GM12878 (cell line): ENCODE measurements at regions not wholly inside any gene's neighbourhood (a gene's known extent, or its start where the extent isn't known, plus 50 kb on each side); places are given as distances from the start of the nearest gene placed in this dataset.
A peak's percentile ranks its signal among the peaks of the same experiment; 100 is the strongest.

Experiments used
- ATAC-seq: fragments of 200-7000 bp; cut with Tn5 transposase; 3 replicates; pipeline ENCODE4 v1.9.1; 2020; ENCODE audit warnings: mild to moderate bottlenecking, moderate library complexity
- BruUV-seq: library from RNA; stranded (reverse); fragments of 400-500 nt; replicated peaks from 2 replicates; lab custom pipeline; 2021; lab: Mats Ljungman, UMichigan
- CTCF ChIA-PET: fragments of 300-600 bp; sonication (Branson Sonifier 250); formaldehyde crosslinking; extraction: SDS; loops from one replicate; lab custom pipeline; 2021; ENCODE audit warnings: inconsistent platforms; lab: Yijun Ruan, JAX
- POLR2A ChIA-PET: fragments of 350-600 bp; formaldehyde crosslinking; extraction: SDS; loops from one replicate; lab custom pipeline; 2021; ENCODE audit warnings: inconsistent platforms; lab: Charles Lee
- RAD21 ChIA-PET: fragments of 300-600 bp; sonication (Branson Sonifier 250); formaldehyde crosslinking; loops from one replicate; lab custom pipeline; 2023; ENCODE audit warnings: antibody characterized with exemption; ENCODE audit not compliant: unreplicated experiment; lab: Charles Lee
- SMC1A ChIA-PET: fragments of 300-600 bp; sonication (Branson Sonifier 250); formaldehyde crosslinking; loops from one replicate; lab custom pipeline; 2023; ENCODE audit not compliant: unreplicated experiment, uncharacterized antibody; lab: Charles Lee
- DNase-seq: peaks from one replicate; pipeline ENCODE4 v3.0.0-alpha.2; 2011; ENCODE audit warnings: low read depth, low spot score
- FAIRE-seq: peaks from 3 replicates; lab custom pipeline; 2011; peaks lifted over from hg19 to GRCh38; lab: Jason Lieb, UNC
- H2AFZ ChIP-seq: 2 replicates; pipeline ENCODE4 v1.6.0; 2011; ENCODE audit warnings: low read depth, low read length, control low read depth; ENCODE audit not compliant: control insufficient read depth
- H3K27ac ChIP-seq: 2 replicates; pipeline ENCODE4 v1.5.1; 2011; ENCODE audit warnings: control low read depth; ENCODE audit not compliant: control insufficient read depth, insufficient read depth
- H3K27me3 ChIP-seq, 2 experiments: replicated peaks in 1 of 2; 2 replicates each; pipeline versions ENCODE4 v1.6.0 to v1.6.1; 2011; ENCODE audit warnings: low read length in 1 of 2; ENCODE audit not compliant: control insufficient read depth in 2 of 2, insufficient read depth in 2 of 2
- H3K36me3 ChIP-seq, 2 experiments: 2 replicates each; pipeline ENCODE4 v1.5.1; 2011; ENCODE audit warnings: low read length in 1 of 2; ENCODE audit not compliant: control insufficient read depth in 2 of 2, insufficient read depth in 2 of 2
- H3K4me1 ChIP-seq: 2 replicates; pipeline ENCODE4 v1.6.1; 2011; ENCODE audit warnings: mild to moderate bottlenecking, low read length, moderate library complexity, mixed read lengths; ENCODE audit not compliant: control insufficient read depth, insufficient read depth
- H3K4me2 ChIP-seq: 2 replicates; pipeline ENCODE4 v1.6.0; 2011; ENCODE audit warnings: control low read depth; ENCODE audit not compliant: control insufficient read depth, insufficient read depth
- H3K4me3 ChIP-seq: fragments of 200-600 bp; sonication (generic); 2 replicates; pipeline ENCODE4 v1.5.1; 2016
- H3K79me2 ChIP-seq: 2 replicates; pipeline ENCODE4 v1.6.0; 2011; ENCODE audit warnings: low read length; ENCODE audit not compliant: control insufficient read depth, insufficient read depth
- H3K9ac ChIP-seq: 2 replicates; pipeline ENCODE4 v1.8.0; 2011; ENCODE audit warnings: low read length, control low read depth, mixed read lengths; ENCODE audit not compliant: control insufficient read depth, insufficient read depth
- H3K9me3 ChIP-seq: replicated peaks from 3 replicates; pipeline ENCODE4 v1.5.1; 2011; ENCODE audit warnings: mild to moderate bottlenecking, low read length; ENCODE audit not compliant: control insufficient read depth, insufficient read depth
- H4K20me1 ChIP-seq: 2 replicates; pipeline ENCODE4 v1.6.0; 2011; ENCODE audit not compliant: control insufficient read depth, insufficient read depth
- BRCA1 ChIP-seq: IDR thresholded peaks from 2 replicates; pipeline ENCODE4 v1.6.1; 2011; ENCODE audit warnings: low read depth, low read length, improper control_type of control experiment
- CBFB ChIP-seq: IDR thresholded peaks from 2 replicates; pipeline ENCODE4 v1.6.1; 2016; ENCODE audit warnings: antibody characterized with exemption, low read depth
- ETV6 ChIP-seq, 2 experiments: fragments of 450-650 bp in 1 of 2; IDR thresholded peaks in 1 of 2; conservative IDR thresholded peaks in 1 of 2; 2 replicates each; pipeline ENCODE4 v1.6.1; 2014; ENCODE audit warnings: antibody characterized with exemption in 1 of 2, borderline replicate concordance in 1 of 2, low read depth in 1 of 2, mild to moderate bottlenecking in 1 of 2, moderate library complexity in 1 of 2
- GABPA ChIP-seq: IDR thresholded peaks from 2 replicates; pipeline ENCODE4 v1.6.1; 2014; ENCODE audit warnings: antibody characterized with exemption, low read depth, mild to moderate bottlenecking, inconsistent platforms
- MYC ChIP-seq: IDR thresholded peaks from 2 replicates; pipeline ENCODE4 v1.6.1; 2011; ENCODE audit warnings: mild to moderate bottlenecking, low read length, moderate library complexity, inconsistent platforms; ENCODE audit not compliant: insufficient read depth, insufficient replicate concordance, insufficient read length, severe bottlenecking
- RAD51 ChIP-seq: fragments of 450-650 bp; IDR thresholded peaks from 2 replicates; pipeline ENCODE4 v1.6.1; 2016; ENCODE audit warnings: moderate library complexity, mild to moderate bottlenecking, inconsistent platforms
- RELA ChIP-seq: fragments of 450-650 bp; IDR thresholded peaks from 2 replicates; pipeline ENCODE4 v1.8.0; 2014; ENCODE audit warnings: borderline replicate concordance; ENCODE audit not compliant: partially characterized antibody
- REST ChIP-seq: IDR thresholded peaks from 2 replicates; pipeline ENCODE4 v1.6.1; 2012; ENCODE audit warnings: mild to moderate bottlenecking, low read depth, low read length
- ZNF384 ChIP-seq: IDR thresholded peaks from 2 replicates; pipeline ENCODE4 v1.6.1; 2012; ENCODE audit warnings: low read depth, mild to moderate bottlenecking, low read length, improper control_type of control experiment, borderline replicate concordance
- WGBS: methylation state at CpG from one replicate; pipeline ENCODE4 v1.1.6; 2016; ENCODE audit warnings: low lambda C conversion rate; ENCODE audit not compliant: insufficient replicate concordance, insufficient coverage; ENCODE audit errors: missing lambda C conversion rate; 5-methylcytosine and 5-hydroxymethylcytosine counted together
- in situ Hi-C: fragments of 300-500 bp; cut with MboI; formaldehyde crosslinking; loops from 9 replicates; pipeline ENCODE4 v1.14.3; 2018; ENCODE audit warnings: mixed read lengths
- intact Hi-C: fragments of 100-400 bp; cut with micrococcal nuclease; formaldehyde crosslinking; loops from one replicate; pipeline ENCODE4 v1.14.2; 2022; ENCODE audit not compliant: unreplicated experiment
- TF ChIP-seq, protein P1 (sequence below): fragments of 450-650 bp; IDR thresholded peaks from 2 replicates; pipeline ENCODE4 v1.6.1; 2017; ENCODE audit warnings: mild to moderate bottlenecking
- TF ChIP-seq, protein P2 (sequence below): IDR thresholded peaks from 2 replicates; pipeline ENCODE4 v1.6.1; 2011; ENCODE audit warnings: low read depth, mild to moderate bottlenecking, low read length, moderate library complexity, borderline replicate concordance; ENCODE audit errors: extremely low read depth
- TF ChIP-seq, protein P3 (sequence below): IDR thresholded peaks from 2 replicates; pipeline ENCODE4 v1.6.1; 2012; ENCODE audit warnings: low read depth, low read length, improper control_type of control experiment

GRCh38 chr14:34930591-34931091 lies 52.2 kb upstream of the SRP54 start:
- Histone ChIP-seq H3K4me1 (peaks cover 3% of the 10 kb centered on the region; the same call in 1 of the 2 replicates), H3K36me3 (no peaks in the 10 kb centered on the region), H3K79me2 (no peaks in the 10 kb centered on the region), H3K4me2 (peak overlapping the region; percentile 70), H3K4me3 (no peak overlapping the region), H3K27me3 (no peaks in the 10 kb centered on the region), H2AFZ (peak overlapping the region; percentile 85), H3K27ac (peak overlapping the region; percentile 68), H3K9me3 (no peaks in the 10 kb centered on the region), H4K20me1 (no peaks in the 10 kb centered on the region), H3K9ac (no peak overlapping the region; the same call in 1 of the 2 replicates)
- intact Hi-C loops, result no loop called here
- ChIA-PET POLR2A (interaction anchor here (0.6 to 1.6 kb wide), 6 partner anchors 24 to 1011 kb away, joined by 3 to 10 read pairs (median 4); partner anchors contain the start of gene SRP54), CTCF (interaction anchor here (0.7 to 1.2 kb wide), 4 partner anchors 17 to 269 kb away, joined by 3 to 4 read pairs (median 4); partner anchors contain the start of gene FAM177A1), SMC1A (interaction anchor here (0.6 to 0.9 kb wide), 3 partner anchors 51 to 431 kb away, joined by 3 to 5 read pairs (median 4); no protein-coding TSS in a partner anchor), RAD21 (interaction anchor here (0.6 to 1.6 kb wide), 3 partner anchors 19 to 314 kb away, joined by 3 to 7 read pairs (median 4); partner anchors contain the start of gene SRP54)
- TF ChIP-seq BRCA1, result no peak
- no peak for TF ChIP-seq GABPA
- no peak for TF ChIP-seq REST
- TF ChIP-seq RAD51, result peak; percentile 59; the same call in 1 of the 2 replicates
- TF ChIP-seq ZNF384, result peak; percentile 88
- peak in 1 of 2 experiments; percentile 65; a peak in 2 of 4 replicates for TF ChIP-seq ETV6 (conservative IDR thresholded peaks at IDR 0.05 in 1 of 2, IDR thresholded peaks at IDR 0.05 in 1 of 2; ENCODE audit: borderline replicate concordance in 1 of 2, low read depth in 1 of 2)
- TF ChIP-seq, protein P1, sequence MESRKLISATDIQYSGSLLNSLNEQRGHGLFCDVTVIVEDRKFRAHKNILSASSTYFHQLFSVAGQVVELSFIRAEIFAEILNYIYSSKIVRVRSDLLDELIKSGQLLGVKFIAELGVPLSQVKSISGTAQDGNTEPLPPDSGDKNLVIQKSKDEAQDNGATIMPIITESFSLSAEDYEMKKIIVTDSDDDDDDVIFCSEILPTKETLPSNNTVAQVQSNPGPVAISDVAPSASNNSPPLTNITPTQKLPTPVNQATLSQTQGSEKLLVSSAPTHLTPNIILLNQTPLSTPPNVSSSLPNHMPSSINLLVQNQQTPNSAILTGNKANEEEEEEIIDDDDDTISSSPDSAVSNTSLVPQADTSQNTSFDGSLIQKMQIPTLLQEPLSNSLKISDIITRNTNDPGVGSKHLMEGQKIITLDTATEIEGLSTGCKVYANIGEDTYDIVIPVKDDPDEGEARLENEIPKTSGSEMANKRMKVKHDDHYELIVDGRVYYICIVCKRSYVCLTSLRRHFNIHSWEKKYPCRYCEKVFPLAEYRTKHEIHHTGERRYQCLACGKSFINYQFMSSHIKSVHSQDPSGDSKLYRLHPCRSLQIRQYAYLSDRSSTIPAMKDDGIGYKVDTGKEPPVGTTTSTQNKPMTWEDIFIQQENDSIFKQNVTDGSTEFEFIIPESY, result no peak
- no peak for TF ChIP-seq RELA
- TF ChIP-seq, protein P2, sequence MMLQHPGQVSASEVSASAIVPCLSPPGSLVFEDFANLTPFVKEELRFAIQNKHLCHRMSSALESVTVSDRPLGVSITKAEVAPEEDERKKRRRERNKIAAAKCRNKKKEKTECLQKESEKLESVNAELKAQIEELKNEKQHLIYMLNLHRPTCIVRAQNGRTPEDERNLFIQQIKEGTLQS, result no peak
- TF ChIP-seq MYC, result no peak
- TF ChIP-seq CBFB, result no peak
- TF ChIP-seq, protein P3, sequence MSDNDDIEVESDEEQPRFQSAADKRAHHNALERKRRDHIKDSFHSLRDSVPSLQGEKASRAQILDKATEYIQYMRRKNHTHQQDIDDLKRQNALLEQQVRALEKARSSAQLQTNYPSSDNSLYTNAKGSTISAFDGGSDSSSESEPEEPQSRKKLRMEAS, result no peak
- whole genome bisulfite sequencing, result 21% methylated on average over 4 of the region's 4 CpGs
- ATAC-seq (peak; percentile 83), DNase-seq (peak; percentile 36), FAIRE-seq (peak; percentile 62)
- in situ Hi-C loops, result no loop called here
- BruUV-seq, result no TSS peak
